NOMO-1 (cell line): ENCODE measurements at regions not wholly inside any gene's neighbourhood (a gene's known extent, or its start where the extent isn't known, plus 50 kb on each side); places are given as distances from the start of the nearest gene placed in this dataset.
"Not testable (repeated sequence)": the region's sequence is repeated elsewhere in the genome, so short reads cannot be mapped to it uniquely, and the experiment has no call there.

Experiments used
- DNase-seq, 2 experiments: peaks; one replicate each; lab custom pipeline; 2025; ENCODE audit not compliant: unreplicated experiment in 2 of 2; lab: John Stamatoyannopoulos, UW

DNA sequence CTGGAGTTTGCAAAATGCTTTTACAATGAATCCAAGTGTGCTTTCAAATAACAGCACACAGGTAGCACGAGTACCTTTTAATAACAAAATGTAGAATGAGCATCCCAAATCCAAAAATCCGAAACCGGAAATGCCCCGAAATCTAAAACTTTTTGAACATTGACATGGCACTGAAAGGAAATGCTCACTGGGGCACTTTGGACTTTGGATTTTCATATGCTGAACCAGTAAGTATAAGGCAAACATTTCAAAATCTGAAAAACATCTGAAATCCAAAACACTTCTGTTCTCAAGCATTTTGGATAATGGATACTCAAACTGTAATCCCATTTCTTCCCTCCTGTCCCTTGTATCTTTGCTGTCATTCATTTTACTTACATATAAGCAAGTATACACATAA lies 50.1 kb downstream of the GCNT4 start:
- no peak for DNase-seq

DNA sequence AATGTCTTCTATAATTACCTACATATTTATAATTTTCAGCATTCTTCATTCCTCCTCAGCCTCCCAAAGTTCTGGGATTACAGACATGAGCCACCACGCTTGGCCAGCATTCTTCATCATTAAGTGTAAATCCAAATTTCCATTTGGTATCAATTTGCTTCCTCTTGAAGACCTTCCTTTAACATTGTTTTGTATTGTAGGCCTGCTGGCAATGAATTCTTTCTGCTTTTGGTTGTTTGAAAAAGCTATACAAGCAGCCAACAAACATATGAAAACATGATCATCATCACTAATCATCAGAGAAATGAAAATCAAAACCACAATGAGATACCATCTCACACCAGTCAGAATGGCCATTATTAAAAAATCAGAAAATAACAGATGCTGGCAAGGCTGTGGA lies 56.4 kb downstream of the GCNT4 start:
- DNase-seq: no peak

DNA sequence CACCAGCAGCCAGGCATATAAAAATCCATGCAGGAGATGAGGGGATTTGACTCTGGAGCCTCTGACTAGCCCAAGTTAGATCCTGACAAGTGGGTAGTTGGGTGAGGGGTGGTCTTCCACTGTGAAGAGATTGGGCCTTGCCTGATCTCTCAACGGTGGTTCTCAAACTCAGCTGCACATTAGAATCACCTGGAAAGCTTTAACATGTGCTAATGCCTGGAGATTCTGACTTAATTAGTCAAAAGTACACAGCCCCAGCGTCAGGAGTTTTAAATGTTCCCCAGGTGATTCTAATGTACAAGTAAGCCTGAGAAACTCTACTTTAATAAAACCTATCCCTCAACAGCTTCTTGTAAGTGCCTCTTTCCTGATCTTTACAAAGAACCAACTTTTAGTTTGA lies 57.5 kb downstream of the GCNT4 start:
- DNase-seq: no peak

DNA sequence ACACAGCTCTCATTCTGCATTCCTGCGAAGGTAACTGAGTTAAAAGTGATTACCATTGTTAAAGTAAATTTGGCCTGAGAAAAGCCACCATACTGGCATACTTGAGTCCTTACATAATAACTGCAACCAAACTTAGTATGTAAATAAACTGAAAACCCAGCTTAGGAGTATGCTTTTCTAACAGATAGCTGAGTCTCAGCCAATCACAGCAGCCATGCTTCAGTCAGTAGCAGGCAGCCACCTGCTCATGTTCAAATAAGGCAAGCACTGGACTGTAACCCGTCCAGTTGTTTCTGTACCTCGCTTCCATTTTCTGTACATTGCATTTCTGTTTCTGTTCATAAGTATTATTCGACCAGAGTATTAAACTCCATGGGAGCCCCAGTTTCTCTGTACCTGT lies 58.6 kb downstream of the GCNT4 start:
- no peak for DNase-seq

DNA sequence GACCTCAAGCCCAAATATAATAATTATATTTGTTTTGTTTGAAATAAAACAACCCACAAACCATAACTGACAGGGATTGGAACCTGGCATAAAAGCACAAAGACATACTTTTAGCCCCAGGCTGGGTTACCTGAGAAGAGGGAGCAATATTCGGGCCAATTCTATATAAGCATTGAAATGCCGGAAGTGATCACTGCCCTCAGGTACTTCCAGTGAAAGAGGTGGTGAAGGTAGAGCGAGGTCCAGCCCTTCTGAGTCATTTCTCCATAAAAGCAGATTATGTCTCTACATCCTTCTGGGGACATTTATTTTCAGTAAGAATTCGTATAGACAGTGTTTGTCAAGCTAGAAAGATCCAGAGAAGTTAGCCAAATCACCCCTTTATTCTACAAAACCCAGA lies 59.6 kb downstream of the GCNT4 start:
- no peak for DNase-seq

DNA sequence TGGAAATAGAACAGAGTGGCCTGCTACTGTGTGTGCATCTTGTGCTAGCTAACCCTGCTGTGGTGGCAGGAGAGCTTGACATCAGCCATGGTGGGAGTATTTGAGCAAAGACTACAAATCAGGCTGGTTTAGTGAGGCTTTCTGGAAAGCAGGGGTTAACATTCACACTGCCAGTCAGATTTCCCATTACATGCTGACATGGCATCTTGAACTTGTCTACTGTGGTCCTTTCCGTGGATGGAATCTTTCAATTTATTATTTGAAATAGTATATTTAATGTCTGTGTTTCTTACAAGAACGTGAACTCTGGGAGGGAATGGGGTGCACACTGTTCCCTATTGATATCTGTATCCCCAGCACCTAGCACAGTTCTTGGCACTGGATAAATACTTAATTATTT lies 60.8 kb downstream of the GCNT4 start:
- no peak for DNase-seq

DNA sequence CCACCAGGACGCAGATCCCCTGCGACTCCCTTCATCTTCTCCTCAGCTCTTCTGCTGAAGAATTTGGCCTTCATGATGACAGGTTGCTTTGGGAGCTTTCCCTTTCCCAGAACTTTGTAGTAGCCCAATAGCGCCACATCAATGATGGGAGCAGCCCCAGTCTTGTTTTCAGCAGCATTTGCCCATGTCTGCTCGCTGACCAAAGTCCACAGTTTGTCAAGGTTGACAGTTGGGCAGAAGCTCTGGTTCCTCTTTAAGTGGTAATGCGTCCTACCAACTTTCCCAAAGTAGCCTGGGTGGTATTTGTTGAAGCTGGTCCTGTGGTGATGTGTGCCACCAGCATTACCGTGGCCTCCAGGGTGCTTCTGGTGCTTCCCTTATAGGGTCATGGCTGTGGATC lies 62.2 kb downstream of the GCNT4 start:
- peak; percentile 15 to 31 for DNase-seq

DNA sequence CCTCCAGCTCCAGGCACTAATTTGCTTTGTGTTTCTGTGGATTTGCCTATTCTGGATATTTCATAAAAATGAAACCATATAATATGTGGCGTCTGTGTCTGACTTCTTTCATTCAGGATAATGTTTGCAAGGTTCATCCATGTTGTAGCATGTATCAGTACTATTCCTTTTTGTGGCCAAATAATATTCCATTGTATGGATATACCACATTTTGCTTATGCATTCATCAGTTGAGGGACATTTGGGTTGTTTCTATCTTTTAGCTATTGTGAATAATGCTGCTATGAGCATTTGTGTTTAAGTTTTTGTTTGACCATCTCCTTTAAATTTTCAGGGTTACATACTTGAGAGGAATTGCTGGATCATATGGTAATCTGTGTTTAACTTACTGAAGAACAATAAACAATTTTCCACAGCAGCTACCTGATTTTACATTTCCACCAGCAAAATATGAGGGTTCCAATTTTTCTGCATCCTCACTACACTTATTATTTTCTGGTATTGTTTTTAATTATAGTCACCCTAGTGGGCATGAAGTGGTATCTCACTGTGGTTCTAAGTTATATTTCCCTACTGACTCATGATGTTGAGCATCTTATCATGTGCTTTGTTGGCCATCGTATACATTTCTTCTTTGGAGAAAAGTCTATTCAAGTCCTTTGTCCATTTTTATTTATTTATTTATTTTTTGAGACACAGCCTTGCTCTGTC lies 63.9 kb downstream of the GCNT4 start:
- DNase-seq: no peak

DNA sequence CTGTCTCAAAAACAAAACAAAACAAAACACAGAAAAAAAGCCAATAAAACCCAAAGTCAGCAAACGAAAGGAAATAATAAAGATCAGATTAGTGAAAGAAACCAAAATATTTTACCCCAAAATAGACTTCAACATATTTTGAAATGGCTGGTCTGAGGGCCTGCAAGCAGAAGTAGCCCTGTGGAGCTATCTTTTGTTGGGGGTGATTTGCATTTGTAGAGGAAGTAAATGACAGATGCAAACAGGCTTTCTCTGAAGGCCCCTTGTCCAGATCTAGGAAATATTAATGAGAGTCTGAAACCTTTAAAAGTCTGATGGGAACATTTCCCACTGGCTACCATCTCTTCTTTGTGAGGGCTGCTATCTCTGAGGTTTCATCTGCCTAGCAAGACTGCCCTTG lies 74.0 kb downstream of the GCNT4 start:
- DNase-seq: peak; percentile 60 to 67

DNA sequence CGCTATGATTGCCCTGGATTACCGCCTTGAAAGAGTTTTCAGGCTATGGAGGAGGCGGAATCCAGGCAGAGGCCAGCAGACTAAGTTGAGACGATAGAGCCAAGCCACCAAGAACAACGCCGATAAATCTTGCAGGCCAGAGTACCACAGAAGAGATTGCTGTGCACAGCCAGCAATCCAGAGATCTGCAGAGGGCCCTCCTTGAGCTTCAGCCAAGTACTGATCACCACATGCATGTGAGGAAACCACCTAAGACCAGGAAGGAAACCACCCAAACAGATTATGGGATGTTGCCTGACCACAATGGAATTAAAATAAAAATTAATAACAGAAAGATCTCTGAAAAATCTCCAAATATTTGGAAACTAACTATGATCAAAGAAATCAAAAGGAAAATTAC lies 74.9 kb downstream of the GCNT4 start:
- DNase-seq: peak in 1 of 2 experiments; percentile 9

DNA sequence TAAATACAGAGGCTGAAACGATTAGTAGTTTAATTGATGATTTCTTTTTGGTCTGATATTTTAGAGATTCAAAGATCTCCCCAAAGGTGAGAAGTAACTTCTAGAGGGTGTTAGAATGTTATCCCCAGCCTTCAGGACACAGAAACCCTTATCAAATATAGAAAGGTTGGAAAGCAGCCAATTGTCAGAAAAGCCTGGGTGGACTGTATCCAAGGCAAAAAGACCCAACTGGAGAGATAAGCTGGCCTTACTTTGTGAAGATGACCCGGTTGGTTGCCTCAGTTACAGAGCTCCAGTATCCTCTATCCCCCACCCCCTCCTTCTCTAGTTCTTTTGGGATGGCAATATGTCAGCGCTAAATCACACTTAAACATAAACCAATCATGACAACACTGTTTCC lies 75.7 kb downstream of the GCNT4 start:
- no peak for DNase-seq

DNA sequence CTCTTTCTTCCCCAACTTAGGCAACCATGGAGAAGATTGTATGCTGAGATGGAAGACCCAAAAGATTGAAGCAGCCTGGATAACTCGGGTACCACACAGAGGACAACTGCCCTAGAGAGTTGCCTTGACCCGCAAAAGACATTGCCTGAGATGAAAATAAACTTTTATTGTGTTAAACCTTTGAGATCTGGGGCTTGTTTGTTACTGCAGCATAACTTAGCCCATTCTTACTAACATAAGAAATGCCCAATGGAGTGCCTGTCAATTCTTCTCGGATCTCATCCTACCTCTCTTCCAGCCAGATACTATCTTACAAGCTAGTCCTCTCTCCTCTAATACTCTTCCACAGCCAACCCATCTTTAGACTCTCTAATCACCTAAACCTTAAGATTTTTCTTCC lies 76.8 kb downstream of the GCNT4 start:
- DNase-seq: no peak

DNA sequence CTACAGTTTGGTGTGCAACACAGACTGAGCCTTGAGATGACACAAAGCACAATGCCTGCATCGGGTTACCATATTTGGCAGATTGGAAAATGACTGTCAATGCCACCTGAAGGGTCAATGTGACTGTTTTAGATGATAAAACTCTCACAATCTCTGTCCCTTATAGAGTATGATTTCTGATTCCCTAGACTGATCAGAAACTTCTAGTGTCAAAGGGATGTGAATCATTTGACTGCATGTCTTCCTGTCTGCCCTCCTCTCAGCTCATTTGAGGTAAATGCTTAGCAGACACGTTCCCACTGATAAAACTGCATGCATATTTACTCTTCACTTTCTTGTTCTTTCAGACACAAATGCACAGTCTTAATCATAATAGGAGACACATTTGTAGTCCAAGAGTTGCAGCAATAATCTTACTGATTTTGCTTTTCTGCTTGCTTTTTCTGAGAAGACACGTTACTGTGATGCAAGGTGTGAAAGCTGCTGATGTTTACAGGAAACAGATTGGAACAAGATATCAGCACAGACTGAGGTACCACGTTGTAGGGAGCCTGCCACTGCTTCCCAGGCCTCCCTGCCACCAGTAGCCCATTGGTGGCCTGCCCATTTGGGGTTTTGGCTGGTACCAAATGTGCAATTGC lies 77.8 kb downstream of the GCNT4 start:
- DNase-seq: no peak

DNA sequence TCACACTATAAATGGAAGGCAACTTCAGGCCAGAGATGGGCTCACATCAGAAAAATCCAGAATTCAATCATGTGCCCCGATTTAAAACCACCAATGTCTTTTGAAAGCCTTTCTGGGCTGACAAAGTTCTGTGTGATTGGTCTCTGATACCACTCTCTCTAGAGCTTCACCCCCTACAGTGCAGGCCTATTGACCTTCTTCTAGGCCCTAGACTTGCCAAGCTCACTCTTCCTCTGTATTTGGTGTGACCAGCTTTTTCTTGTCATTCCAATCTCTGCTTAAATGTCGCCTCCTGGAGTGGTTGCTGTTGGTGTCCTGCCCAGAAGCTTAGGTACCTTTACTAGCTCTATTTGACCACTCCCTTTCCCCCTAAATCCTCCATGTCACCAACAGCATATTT lies 78.7 kb downstream of the GCNT4 start:
- DNase-seq: no peak

DNA sequence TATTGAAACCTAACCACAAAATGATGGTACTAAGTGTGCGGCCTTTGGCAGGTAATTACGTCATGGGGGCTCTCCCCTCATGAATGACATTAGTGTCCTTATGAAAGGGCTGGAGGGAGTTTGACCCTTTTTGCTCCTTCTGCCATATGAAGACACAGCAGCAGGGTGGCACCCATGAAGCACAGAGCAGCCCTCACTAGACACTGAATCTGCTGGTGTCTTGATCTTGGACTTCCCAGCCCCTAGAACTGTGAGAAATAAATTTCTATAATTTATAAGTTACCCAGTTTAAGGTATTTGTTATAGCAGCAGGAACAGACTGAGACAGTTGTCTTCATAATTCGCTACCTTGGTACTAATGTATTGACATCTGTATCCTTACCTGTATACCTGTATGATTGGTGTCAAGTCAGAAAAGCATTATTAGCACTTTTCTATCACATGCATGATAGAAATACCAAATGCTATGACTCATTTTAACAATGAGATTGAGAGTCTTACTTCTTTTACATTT lies 80.4 kb downstream of the GCNT4 start:
- DNase-seq: no peak

DNA sequence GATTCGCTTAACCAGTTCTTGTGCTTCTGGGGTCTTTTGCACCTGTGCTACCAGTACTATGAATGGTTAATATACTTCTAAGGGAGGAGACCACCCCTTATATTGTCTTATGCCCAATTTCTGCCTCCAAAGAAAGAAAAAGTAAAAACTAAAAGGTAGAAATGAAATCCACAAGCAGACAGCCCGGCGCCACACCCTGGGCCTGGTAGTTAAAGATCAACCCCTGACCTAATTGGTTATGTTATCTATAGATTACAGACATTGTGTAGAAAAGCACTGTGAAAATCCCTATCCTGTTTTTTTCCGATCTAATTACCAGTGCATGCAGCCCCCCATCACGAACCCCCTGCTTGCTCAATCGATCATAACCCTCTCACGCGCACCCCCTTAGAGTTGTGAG lies 81.5 kb downstream of the GCNT4 start:
- DNase-seq: not testable (repeated sequence)

DNA sequence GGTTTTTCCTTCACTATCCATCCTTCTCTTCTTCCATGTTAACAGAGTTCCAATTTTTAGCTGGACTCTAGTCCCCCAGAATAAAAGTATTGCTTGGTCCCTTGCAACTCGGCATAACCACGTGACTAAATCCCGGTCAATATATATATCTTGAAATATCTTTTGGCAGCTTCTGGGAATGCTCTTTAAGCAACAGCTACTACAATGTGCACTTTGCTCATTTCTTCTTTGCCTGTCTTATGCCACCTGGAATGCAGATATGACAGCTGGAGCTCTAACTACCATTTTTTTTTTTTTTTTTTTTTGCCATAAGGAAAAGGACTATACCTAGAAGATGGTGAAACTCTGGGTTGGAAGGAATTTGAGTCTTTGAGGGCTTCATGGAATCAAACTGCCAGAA lies 82.6 kb downstream of the GCNT4 start:
- no peak for DNase-seq

DNA sequence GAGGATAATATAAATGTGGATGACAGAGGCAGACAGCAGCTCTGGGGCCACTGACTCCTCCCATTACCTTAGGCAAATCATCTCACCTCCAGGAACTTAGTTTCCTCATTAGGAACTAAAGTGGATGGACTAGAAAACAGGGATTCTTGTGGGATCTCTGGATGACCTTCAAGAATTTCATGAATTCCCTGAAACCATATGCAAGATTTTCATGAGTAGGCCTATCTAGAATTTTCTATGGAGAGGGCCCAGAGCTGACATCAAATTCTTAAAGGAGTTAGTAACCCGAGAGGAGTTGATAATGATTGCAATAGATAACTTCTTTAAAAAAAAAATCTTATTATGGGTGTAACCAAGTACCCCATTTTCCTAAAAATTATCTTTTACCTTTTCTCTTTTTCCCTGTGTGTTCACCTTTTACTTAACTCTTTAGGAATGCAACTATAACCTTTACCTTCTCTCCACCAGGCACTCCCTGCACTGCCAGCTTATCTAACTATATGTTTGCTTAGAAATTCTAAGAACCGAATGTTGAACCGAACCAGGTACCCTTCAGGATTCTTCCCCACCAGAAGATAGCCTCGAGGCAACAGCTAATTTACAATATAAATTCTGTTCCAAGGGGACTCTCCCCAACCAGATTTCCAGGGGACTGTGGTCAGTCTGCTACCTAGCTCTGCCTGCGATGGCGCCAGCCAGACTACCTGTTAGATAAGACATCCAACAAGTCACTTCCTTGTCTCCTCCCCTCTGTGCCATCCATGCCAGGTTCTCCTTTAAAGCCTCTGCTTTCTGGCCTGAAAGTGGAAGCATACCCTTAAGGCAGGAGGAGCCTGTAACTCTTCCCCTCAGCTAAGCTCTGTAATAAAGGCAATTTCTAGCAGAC lies 86.0 kb downstream of the GCNT4 start:
- no peak for DNase-seq

DNA sequence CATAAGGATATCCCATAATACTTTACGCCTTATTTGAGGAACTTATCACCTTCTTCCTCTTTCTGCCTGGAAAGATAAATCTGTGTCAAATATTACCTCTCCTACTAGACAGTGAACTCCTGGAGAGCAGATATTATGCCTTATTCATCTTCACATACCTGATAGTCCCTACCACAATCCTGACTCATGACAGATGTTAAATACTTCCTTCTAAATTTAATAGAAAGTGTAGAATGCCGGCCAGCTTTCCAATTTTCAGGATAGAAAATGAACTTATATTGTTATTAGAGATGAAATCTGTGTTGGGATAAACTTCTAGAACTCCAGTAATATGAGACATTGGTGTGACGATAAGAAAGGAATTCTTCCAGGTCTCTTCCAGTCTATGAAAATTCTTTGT lies 89.0 kb downstream of the GCNT4 start:
- DNase-seq: peak in 1 of 2 experiments; percentile 16

DNA sequence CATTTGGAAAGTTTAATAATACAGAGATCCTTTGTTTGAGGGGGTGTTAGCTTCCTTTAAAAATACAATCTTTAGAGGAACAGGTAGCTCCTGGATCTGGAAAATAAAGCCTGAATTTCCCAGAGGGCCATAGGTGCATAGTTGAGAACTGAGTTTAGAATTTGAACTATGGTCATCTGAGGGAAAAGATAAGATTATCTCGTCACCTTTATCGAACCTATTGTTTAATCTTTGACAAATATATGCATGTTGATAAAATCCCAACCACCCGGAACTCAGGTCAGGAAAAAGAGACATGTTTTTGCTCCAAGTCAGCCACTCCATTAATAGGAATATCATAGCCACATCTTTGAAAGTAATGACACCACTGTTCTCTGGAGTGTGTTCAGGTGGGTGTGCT lies 91.7 kb upstream of the FAM169A start:
- no peak for DNase-seq

DNA sequence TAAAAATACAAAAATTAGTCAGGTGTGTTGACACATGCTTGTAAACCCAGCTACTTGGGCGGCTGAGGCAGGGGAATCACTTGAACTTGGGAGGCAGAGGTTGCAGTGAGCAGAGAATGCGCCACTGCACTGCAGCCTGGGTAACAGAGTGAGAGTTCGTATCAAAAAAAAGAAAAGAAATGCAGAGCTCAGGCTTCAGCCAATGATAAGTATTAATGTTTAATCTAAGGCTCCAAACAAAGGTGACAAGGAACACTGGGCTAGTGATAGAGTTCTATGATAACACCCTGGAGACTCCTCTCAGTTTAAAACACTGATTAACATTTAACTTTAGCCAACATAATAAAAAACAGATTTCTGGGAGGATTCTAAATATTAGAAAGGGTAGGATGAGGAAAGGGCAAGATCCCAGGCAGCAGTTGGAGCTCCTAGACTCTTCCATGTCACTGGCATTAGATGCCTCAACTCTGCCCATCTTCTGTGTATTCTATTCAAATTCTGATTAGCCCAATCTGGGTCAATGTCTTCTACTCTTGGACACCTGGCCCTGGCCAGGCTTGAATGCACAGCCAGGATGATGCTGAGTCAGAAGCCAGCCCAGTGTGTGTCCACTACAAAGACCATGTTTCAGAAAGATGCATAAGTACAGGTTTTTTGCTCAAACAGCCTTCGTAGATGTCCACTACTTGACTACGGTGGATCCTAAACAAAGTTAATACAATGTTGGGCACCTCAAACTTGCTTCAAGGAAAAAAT lies 91.0 kb upstream of the FAM169A start:
- DNase-seq: no peak
